BJ (cell line): ENCODE measurements at regions not wholly inside any gene's neighbourhood (a gene's known extent, or its start where the extent isn't known, plus 50 kb on each side); places are given as distances from the start of the nearest gene placed in this dataset.
"Not testable (repeated sequence)": the region's sequence is repeated elsewhere in the genome, so short reads cannot be mapped to it uniquely, and the experiment has no call there.

ENCODE experiments used
- CTCF ChIA-PET: fragments of 350-600 bp; formaldehyde crosslinking; extraction: SDS; loops from one replicate; lab custom pipeline; 2021; ENCODE audit warnings: antibody characterized with exemption, inconsistent platforms; lab: Yijun Ruan, JAX
- POLR2A ChIA-PET: fragments of 300-600 bp; sonication (Branson Sonifier 250); formaldehyde crosslinking; extraction: SDS; loops from one replicate; lab custom pipeline; 2021; ENCODE audit warnings: antibody characterized with exemption; lab: Charles Lee
- DNase-seq: peaks from one replicate; pipeline ENCODE4 v3.0.0-alpha.2; 2011; ENCODE audit warnings: low read depth
- H3K27me3 ChIP-seq: 2 replicates; pipeline ENCODE4 v1.6.0; 2011; ENCODE audit warnings: low read length; ENCODE audit not compliant: control insufficient read depth, insufficient read depth
- H3K36me3 ChIP-seq: 2 replicates; pipeline ENCODE4 v1.5.1; 2011; ENCODE audit warnings: low read length; ENCODE audit not compliant: control insufficient read depth, insufficient read depth
- H3K4me3 ChIP-seq: 2 replicates; pipeline ENCODE4 v1.5.1; 2011; ENCODE audit warnings: low read depth, mild to moderate bottlenecking, control low read depth, low read length
- TF ChIP-seq, protein P1 (sequence below): IDR thresholded peaks from 2 replicates; pipeline ENCODE4 v1.5.1; 2011; ENCODE audit warnings: low read depth, mild to moderate bottlenecking, control low read depth, inconsistent platforms, low read length, moderate library complexity; ENCODE audit not compliant: insufficient read depth

GRCh38 chr1:157460381-157460780 lies 91.9 kb downstream of the FCRL5 start:
- DNase-seq = no peak
- Histone ChIP-seq H3K36me3 (no peaks in the 10 kb centered on the region), H3K27me3 (no peaks in the 10 kb centered on the region), H3K4me3 (no peak overlapping the region)
- TF ChIP-seq, protein P1, sequence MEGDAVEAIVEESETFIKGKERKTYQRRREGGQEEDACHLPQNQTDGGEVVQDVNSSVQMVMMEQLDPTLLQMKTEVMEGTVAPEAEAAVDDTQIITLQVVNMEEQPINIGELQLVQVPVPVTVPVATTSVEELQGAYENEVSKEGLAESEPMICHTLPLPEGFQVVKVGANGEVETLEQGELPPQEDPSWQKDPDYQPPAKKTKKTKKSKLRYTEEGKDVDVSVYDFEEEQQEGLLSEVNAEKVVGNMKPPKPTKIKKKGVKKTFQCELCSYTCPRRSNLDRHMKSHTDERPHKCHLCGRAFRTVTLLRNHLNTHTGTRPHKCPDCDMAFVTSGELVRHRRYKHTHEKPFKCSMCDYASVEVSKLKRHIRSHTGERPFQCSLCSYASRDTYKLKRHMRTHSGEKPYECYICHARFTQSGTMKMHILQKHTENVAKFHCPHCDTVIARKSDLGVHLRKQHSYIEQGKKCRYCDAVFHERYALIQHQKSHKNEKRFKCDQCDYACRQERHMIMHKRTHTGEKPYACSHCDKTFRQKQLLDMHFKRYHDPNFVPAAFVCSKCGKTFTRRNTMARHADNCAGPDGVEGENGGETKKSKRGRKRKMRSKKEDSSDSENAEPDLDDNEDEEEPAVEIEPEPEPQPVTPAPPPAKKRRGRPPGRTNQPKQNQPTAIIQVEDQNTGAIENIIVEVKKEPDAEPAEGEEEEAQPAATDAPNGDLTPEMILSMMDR = no peak
- CTCF ChIA-PET = interaction anchor here (0.6 to 1.1 kb wide), 2 partner anchors 21 to 76 kb away, joined by 3 to 4 read pairs; no protein-coding TSS in a partner anchor
- POLR2A ChIA-PET = no interaction called here

- no peak for DNase-seq
- H3K27me3 ChIP-seq = no peaks in the 10 kb centered on the region
- H3K36me3 ChIP-seq = no peaks in the 10 kb centered on the region
- POLR2A ChIA-PET = no interaction called here
- TF ChIP-seq, protein P1 = no peak
- H3K4me3 ChIP-seq = no peak overlapping the region
- CTCF ChIA-PET = no interaction called here
Measured at GRCh38 chr1:157457279-157457678, 95.0 kb downstream of the FCRL5 start.

- Histone ChIP-seq H3K4me3 (no peak overlapping the region), H3K36me3 (no peaks in the 10 kb centered on the region), H3K27me3 (no peaks in the 10 kb centered on the region)
- TF ChIP-seq, protein P1 = no peak
- no peak for DNase-seq
- ChIA-PET CTCF (no interaction called here), POLR2A (no interaction called here)
Measured at GRCh38 chr1:157455318-157455717, 97.0 kb downstream of the FCRL5 start.

DNA sequence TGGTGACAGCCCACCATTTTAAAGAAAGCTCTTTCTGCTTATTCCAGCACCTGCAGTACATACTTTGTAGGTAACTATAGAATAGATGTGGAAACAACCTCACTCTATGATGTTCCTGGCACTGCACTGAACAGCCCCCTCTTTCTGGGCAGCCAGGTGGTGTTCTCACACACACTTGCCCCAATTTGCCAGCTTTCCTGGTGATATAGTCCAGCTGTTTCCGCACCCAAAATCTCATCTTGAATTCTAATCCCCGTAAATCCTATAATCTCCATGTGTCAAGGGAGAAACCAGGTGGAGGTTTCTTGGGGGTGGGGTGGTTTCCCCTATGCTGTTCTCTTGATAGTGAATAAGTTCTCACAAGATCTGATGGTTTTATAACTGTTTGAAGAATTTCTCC lies 102.2 kb downstream of the FCRL5 start:
- TF ChIP-seq, protein P1 = no peak
- POLR2A ChIA-PET = no interaction called here
- H3K36me3 ChIP-seq = no peaks in the 10 kb centered on the region
- CTCF ChIA-PET = no interaction called here
- H3K4me3 ChIP-seq = no peak overlapping the region
- no peak for DNase-seq
- no peaks in the 10 kb centered on the region for H3K27me3 ChIP-seq

- no peaks in the 10 kb centered on the region for H3K36me3 ChIP-seq
- TF ChIP-seq, protein P1 = no peak
- no peaks in the 10 kb centered on the region for H3K27me3 ChIP-seq
- ChIA-PET CTCF (no interaction called here), POLR2A (no interaction called here)
- no peak for DNase-seq
- no peak overlapping the region for H3K4me3 ChIP-seq
Measured at GRCh38 chr1:157448636-157449035, 103.7 kb downstream of the FCRL5 start.

- POLR2A ChIA-PET, H3K27me3 ChIP-seq, H3K36me3 ChIP-seq, CTCF ChIA-PET, DNase-seq, H3K4me3 ChIP-seq: not testable (repeated sequence)
Measured at GRCh38 chr1:157446356-157446755, 106.0 kb downstream of the FCRL5 start.

DNA sequence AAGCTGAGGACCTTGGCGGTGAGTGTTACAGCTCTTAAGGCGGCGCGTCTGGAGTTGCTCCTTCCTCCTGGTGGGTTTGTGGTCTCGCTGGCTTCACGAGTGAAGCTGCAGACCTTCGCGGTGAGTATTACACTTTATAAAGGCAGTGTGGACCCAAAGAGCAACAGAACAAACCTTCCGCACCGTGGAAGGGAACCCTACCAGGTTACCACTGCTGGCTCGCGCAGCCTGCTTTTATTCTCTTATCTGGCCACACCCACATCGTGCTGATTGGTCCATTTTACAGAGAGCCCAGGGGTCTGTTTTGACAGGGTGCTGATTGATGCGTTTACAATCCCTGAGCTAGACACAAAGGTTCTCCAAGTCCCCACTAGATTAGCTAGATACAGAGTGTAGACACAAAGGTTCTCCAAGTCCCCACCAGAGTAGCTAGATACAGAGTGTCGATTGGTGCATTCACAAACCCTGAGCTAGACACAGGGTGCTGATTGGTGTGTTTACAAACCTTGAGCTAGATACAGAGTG lies 106.6 kb downstream of the FCRL5 start:
- DNase-seq, H3K27me3 ChIP-seq, H3K36me3 ChIP-seq, CTCF ChIA-PET, POLR2A ChIA-PET, H3K4me3 ChIP-seq: not testable (repeated sequence)
